DMS153 treated with DMSO at 0.1 percent for 48 hours (cell line): ENCODE measurements at regions not wholly inside any gene's neighbourhood (a gene's known extent, or its start where the extent isn't known, plus 50 kb on each side); places are given as distances from the start of the nearest gene placed in this dataset.
"Not testable (repeated sequence)": the region's sequence is repeated elsewhere in the genome, so short reads cannot be mapped to it uniquely, and the experiment has no call there.

Source experiments
- DNase-seq: peaks from one replicate; lab custom pipeline; 2025; ENCODE audit not compliant: unreplicated experiment; lab: John Stamatoyannopoulos, UW

GRCh38 chr18:73688851-73689711 lies 458.6 kb downstream of the FBXO15 start:
- no peak for DNase-seq

GRCh38 chr18:73688161-73688560 lies 459.5 kb downstream of the FBXO15 start:
- no peak for DNase-seq

- DNase-seq = no peak
Observed at GRCh38 chr18:73684647-73685046, 463.0 kb downstream of the FBXO15 start.

GRCh38 chr18:73683409-73684238 lies 464.0 kb downstream of the FBXO15 start:
- no peak for DNase-seq

GRCh38 chr18:73681912-73682311 lies 465.7 kb downstream of the FBXO15 start:
- no peak for DNase-seq

GRCh38 chr18:73681398-73681797 lies 466.2 kb downstream of the FBXO15 start:
- DNase-seq = no peak

GRCh38 chr18:73679941-73680712 lies 467.5 kb downstream of the FBXO15 start:
- no peak for DNase-seq

- DNase-seq = no peak
Observed at GRCh38 chr18:73677450-73677849, 470.2 kb downstream of the FBXO15 start.

- no peak for DNase-seq
Observed at GRCh38 chr18:73674125-73674865, 473.3 kb downstream of the FBXO15 start.

GRCh38 chr18:73671480-73671879 lies 476.2 kb downstream of the FBXO15 start:
- not testable (repeated sequence) for DNase-seq

GRCh38 chr18:73670524-73670923 lies 477.1 kb downstream of the FBXO15 start:
- no peak for DNase-seq

- DNase-seq = no peak
Observed at GRCh38 chr18:73670039-73670438, 477.6 kb downstream of the FBXO15 start.

- no peak for DNase-seq
Observed at GRCh38 chr18:73669297-73669696, 478.3 kb downstream of the FBXO15 start.

- no peak for DNase-seq
Observed at GRCh38 chr18:73668051-73668450, 479.6 kb downstream of the FBXO15 start.

GRCh38 chr18:73666772-73667171 lies 480.9 kb downstream of the FBXO15 start:
- no peak for DNase-seq

GRCh38 chr18:73664896-73665295 lies 482.7 kb downstream of the FBXO15 start:
- no peak for DNase-seq

GRCh38 chr18:73663581-73663980 lies 484.1 kb downstream of the FBXO15 start:
- no peak for DNase-seq

- no peak for DNase-seq
Observed at GRCh38 chr18:73662421-73662820, 485.2 kb downstream of the FBXO15 start.

- DNase-seq = no peak
Observed at GRCh38 chr18:73660931-73661856, 486.4 kb downstream of the FBXO15 start.

GRCh38 chr18:73656691-73657090 lies 490.9 kb downstream of the FBXO15 start:
- no peak for DNase-seq
